DND-41 (cell line): ENCODE measurements at regions not wholly inside any gene's neighbourhood (a gene's known extent, or its start where the extent isn't known, plus 50 kb on each side); places are given as distances from the start of the nearest gene placed in this dataset.

Experiments
- ATAC-seq: fragments of 200-7000 bp; cut with Tn5 transposase; 3 replicates; pipeline ENCODE4 v1.9.1; 2021; ENCODE audit warnings: low read depth; ENCODE audit not compliant: insufficient read depth
- DNase-seq: peaks from one replicate; pipeline ENCODE4 v3.0.0-alpha.2; 2020
- H2AFZ ChIP-seq: 2 replicates; pipeline ENCODE4 v1.6.0; 2012; ENCODE audit warnings: low read depth, low read length
- H3K27ac ChIP-seq: 2 replicates; pipeline ENCODE4 v1.5.1; 2012; ENCODE audit warnings: low read length, inconsistent platforms
- H3K27me3 ChIP-seq: fragments of 200-600 bp; sonication (generic); 2 replicates; pipeline ENCODE4 v1.6.0; 2012; ENCODE audit warnings: low read length, mild to moderate bottlenecking, inconsistent platforms; ENCODE audit not compliant: insufficient read depth, poor library complexity
- H3K36me3 ChIP-seq: 2 replicates; pipeline ENCODE4 v1.5.1; 2012; ENCODE audit warnings: low read length, inconsistent platforms; ENCODE audit not compliant: insufficient read depth
- H3K4me1 ChIP-seq: 2 replicates; pipeline ENCODE4 v1.5.1; 2012; ENCODE audit warnings: mild to moderate bottlenecking, low read length; ENCODE audit not compliant: insufficient read depth
- H3K4me2 ChIP-seq: 2 replicates; pipeline ENCODE4 v1.6.0; 2012; ENCODE audit warnings: mild to moderate bottlenecking, moderate library complexity, low read length, inconsistent platforms; ENCODE audit not compliant: insufficient read depth
- H3K4me3 ChIP-seq, 2 experiments: fragments of 200-600 bp in 1 of 2; shearing (Covaris generic) in 1 of 2; 2 replicates each; pipeline ENCODE4 v1.5.1; 2012 to 2016; ENCODE audit warnings: inconsistent platforms in 2 of 2, low read length in 2 of 2, mild to moderate bottlenecking in 2 of 2, low read depth in 1 of 2, moderate library complexity in 1 of 2
- H3K79me2 ChIP-seq: 2 replicates; pipeline ENCODE4 v1.6.0; 2012; ENCODE audit warnings: low read length, inconsistent platforms; ENCODE audit not compliant: insufficient read depth
- H3K9ac ChIP-seq: 2 replicates; pipeline ENCODE4 v1.6.0; 2012; ENCODE audit warnings: low read depth, mild to moderate bottlenecking, inconsistent platforms, low read length, moderate library complexity
- H3K9me3 ChIP-seq: 2 replicates; pipeline ENCODE4 v1.5.1; 2012; ENCODE audit warnings: low read length, moderate library complexity, mild to moderate bottlenecking, inconsistent platforms; ENCODE audit not compliant: insufficient read depth, severe bottlenecking
- H4K20me1 ChIP-seq: 2 replicates; pipeline ENCODE4 v1.6.0; 2012; ENCODE audit warnings: low read length; ENCODE audit not compliant: insufficient read depth
- EZH2 ChIP-seq: IDR thresholded peaks from 3 replicates; pipeline ENCODE4 v1.6.1; 2012; ENCODE audit warnings: borderline replicate concordance, low read depth, mild to moderate bottlenecking, moderate library complexity, low read length, inconsistent platforms; ENCODE audit not compliant: severe bottlenecking
- TF ChIP-seq, protein P1 (sequence below): IDR thresholded peaks from 2 replicates; pipeline ENCODE4 v1.5.1; 2012; ENCODE audit warnings: borderline replicate concordance, low read length, moderate library complexity, mild to moderate bottlenecking; ENCODE audit not compliant: poor library complexity, severe bottlenecking; ENCODE audit errors: extremely low read depth

DNA sequence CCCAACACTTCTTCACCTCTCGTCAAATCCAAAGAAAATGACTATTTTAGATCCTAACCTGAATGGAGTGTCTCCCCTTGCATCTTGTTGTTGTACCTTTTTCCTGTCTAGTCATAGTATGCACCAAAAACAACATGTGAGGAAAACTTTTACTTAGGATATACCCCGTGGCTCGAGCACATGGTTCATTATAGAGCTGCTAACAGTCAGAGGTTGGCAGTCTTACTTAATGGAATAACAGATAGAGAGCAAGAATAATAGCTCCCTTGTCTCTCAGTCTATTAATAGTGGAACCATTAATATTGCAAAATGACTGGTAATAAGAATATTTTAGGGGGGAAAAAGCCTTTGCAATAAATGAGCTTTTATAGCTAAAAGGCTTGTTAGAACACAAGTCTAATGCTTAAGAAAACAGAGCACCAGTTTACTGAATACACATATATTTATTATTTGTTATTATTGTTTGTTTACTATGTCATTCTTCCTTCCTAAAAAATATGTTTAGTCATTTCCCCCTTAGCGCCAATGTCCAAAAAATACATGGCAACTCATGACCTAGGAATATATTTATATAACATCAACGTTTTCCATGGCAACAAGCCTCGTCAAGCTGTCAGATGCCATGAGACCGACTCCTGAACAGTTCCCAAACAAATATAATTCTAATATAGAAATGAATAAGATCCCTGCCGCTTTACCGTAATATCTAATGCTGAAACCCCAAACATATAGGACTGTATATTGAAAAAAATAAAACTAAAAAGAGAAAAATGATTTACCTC, 592.4 kb downstream of the SOX5 start:
- Histone ChIP-seq H3K9me3 (no peaks in the 10 kb centered on the region), H3K4me2 (no peak overlapping the region), H3K79me2 (no peaks in the 10 kb centered on the region), H3K27me3 (no peaks in the 10 kb centered on the region), H3K27ac (no peak overlapping the region), H2AFZ (no peak overlapping the region), H4K20me1 (no peaks in the 10 kb centered on the region), H3K36me3 (no peaks in the 10 kb centered on the region), H3K9ac (no peak overlapping the region), H3K4me1 (no peaks in the 10 kb centered on the region), H3K4me3 (no peak overlapping the region)
- DNase-seq (no peak), ATAC-seq (no peak)
- no peak for TF ChIP-seq EZH2
- TF ChIP-seq, protein P1, sequence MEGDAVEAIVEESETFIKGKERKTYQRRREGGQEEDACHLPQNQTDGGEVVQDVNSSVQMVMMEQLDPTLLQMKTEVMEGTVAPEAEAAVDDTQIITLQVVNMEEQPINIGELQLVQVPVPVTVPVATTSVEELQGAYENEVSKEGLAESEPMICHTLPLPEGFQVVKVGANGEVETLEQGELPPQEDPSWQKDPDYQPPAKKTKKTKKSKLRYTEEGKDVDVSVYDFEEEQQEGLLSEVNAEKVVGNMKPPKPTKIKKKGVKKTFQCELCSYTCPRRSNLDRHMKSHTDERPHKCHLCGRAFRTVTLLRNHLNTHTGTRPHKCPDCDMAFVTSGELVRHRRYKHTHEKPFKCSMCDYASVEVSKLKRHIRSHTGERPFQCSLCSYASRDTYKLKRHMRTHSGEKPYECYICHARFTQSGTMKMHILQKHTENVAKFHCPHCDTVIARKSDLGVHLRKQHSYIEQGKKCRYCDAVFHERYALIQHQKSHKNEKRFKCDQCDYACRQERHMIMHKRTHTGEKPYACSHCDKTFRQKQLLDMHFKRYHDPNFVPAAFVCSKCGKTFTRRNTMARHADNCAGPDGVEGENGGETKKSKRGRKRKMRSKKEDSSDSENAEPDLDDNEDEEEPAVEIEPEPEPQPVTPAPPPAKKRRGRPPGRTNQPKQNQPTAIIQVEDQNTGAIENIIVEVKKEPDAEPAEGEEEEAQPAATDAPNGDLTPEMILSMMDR = no peak

DNA sequence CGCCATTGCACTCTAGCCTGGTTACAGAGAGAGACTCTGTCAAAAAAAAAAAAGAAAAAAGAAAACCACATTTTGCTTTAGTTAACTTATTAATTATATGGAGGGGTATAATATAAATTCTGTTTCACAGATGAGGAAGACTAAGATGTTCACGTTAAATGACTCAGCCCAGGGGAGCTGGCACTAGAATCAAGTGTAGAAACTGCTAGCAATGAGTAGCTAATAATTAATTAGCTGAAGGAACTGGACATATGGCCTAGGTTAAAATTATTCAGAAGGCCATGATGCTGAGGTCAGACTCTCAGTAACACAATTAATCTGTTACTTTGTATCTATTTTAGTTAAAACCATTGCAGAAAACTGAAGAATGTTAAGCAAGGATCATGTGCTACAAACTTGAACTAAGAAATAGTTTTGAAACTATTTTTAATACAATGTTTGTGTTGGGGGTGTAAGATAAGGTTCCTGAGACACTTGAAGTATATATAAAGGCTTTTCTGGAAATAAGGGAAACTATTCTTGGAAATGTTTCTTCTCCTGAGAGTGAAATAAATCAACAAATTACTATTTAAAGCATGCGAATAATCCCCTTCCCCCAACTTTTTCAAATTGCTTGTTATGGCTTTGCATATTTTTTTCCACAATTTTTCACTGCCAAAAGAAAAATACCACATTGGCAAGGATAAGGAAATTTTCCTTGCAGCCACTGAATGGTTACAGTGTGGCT, 589.3 kb downstream of the SOX5 start:
- Histone ChIP-seq H3K27ac (no peak overlapping the region), H3K9ac (no peak overlapping the region), H3K4me2 (no peak overlapping the region), H4K20me1 (no peaks in the 10 kb centered on the region), H3K27me3 (no peaks in the 10 kb centered on the region), H3K4me1 (no peaks in the 10 kb centered on the region), H3K9me3 (no peaks in the 10 kb centered on the region), H3K4me3 (no peak overlapping the region), H2AFZ (no peak overlapping the region), H3K36me3 (no peaks in the 10 kb centered on the region), H3K79me2 (no peaks in the 10 kb centered on the region)
- DNase-seq (no peak), ATAC-seq (no peak)
- TF ChIP-seq, protein P1 = no peak
- TF ChIP-seq EZH2 = no peak

DNA sequence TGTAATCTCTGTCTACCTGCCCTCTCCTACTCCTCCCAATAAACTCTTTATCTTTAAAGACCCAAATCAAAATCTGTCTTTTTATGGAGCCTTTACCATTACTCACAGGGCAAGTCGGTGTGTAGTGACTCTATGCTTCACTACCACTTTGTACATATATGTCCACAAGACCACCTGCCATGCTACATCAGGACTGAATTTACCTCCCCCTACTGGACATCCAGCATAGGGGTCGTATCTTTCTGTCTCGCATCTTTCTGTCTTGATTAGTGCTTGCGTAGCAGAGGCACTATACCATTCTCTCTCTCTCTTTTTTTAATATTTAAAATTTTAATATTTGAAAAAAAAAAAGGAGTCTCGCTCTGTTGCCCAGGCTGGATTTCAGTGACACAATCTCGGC, 587.5 kb downstream of the SOX5 start:
- Histone ChIP-seq H3K27ac (no peak overlapping the region), H3K79me2 (no peaks in the 10 kb centered on the region), H2AFZ (no peak overlapping the region), H4K20me1 (no peaks in the 10 kb centered on the region), H3K9me3 (no peaks in the 10 kb centered on the region), H3K4me1 (no peaks in the 10 kb centered on the region), H3K27me3 (no peaks in the 10 kb centered on the region), H3K4me3 (no peak overlapping the region), H3K4me2 (no peak overlapping the region), H3K9ac (no peak overlapping the region), H3K36me3 (no peaks in the 10 kb centered on the region)
- TF ChIP-seq, protein P1 = peak; percentile 20
- TF ChIP-seq EZH2 = no peak
- ATAC-seq (no peak), DNase-seq (no peak)
